ENCODE measurements at regions not wholly inside any gene's neighbourhood (a gene's known extent, or its start where the extent isn't known, plus 50 kb on each side); places are given as distances from the start of the nearest gene placed in this dataset.
"Not testable (repeated sequence)": the region's sequence is repeated elsewhere in the genome, so short reads cannot be mapped to it uniquely, and the experiment has no call there.

DNA sequence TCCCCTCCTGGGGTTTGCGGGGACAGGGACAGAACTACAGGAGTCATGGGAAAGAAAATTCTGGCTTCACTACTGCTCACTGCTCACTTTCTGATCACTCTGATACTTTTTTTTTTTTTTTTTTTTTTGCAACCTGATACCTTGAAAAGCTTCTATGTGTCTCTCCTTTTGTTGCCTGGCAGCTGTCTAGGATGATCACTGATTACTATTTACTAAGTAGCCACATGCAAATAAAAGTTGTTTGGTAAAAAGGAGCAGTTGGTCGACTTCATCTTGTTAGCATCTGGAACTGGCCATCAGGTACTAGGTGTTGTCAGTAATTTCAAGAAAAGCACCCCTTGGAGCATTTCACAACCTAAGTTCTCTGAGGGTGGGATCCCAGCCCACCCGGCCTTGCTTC is 74.9 kb upstream of the MTLN start:
- DNase-seq = not testable (repeated sequence)

DNA sequence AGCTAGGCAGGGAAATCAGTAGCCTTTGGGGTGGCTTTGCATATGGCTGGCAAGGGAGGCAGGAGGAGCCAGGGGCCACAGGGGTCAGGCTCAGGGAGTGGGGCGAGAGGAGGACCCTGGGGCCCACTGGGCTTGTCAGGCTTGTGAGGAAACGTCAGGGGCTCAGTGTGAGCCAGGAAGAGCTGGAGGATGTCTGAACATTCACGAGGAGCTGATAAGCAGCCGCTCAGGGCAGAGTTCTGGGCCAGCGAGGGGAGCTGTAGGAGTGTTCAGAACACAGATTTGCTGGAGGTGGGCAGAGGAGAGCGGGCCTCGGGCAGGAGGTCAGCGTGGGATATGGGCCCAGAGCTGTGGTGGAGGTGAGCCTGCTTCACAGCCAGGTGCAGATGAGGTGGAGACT is 72.7 kb upstream of the MTLN start:
- DNase-seq = not testable (repeated sequence)

DNA sequence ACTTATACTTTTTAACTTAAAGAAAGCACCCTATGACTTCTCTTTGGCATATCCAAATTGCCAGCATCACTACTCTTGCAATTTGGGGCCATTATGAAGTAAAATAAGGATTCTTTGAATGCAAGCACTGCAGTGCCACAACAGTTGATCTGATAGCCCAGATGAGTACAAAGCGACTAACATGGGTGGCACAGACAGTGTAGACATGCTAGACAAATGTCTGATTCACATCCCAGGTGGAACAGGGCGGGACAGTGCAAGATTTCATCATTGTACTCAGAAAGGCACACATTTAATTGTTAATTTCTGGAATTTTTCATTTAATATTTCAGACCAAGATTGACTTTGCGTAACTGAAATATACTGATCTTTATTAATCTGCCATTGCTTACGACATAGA is 68.5 kb upstream of the MTLN start:
- not testable (repeated sequence) for DNase-seq

DNA sequence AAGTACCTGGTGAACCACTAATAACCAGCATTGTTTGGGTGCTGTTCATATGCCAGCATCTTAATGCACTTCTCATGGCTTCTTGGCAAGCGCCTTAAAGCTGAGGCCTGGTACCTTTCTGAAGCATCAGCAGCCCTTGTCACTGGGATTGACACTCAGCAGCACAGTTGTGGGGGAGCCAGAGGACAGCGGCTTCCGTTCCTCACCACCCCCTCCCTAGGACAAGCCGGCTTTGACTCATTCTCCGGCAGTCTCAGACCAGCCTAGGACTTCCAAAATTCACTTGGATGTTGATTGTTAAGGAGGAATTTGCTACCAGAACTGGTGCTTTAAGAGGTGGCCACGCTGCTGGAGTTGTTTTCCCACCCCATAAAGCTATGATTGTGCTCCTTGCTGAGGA is 64.7 kb upstream of the MTLN start:
- DNase-seq = not testable (repeated sequence)

DNA sequence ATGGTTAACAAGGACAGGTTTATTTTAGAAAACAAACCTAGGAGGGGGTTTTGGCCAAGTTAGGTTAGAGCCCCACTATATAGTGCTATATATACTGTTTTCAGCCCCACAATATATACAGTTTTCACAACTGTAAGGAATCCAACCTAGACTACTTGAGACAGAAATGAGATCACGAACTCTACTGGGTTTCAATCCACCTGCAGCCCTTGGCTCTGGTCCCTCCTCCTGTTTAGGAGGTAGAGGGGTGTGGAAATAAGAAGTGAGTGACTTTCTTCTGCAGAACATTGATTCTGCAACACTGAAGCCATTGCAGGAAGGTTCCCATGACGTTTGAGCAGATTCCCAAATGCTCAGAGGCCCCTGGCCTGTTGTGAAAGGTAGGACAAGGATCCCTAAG is 63.7 kb upstream of the MTLN start:
- not testable (repeated sequence) for DNase-seq

DNA sequence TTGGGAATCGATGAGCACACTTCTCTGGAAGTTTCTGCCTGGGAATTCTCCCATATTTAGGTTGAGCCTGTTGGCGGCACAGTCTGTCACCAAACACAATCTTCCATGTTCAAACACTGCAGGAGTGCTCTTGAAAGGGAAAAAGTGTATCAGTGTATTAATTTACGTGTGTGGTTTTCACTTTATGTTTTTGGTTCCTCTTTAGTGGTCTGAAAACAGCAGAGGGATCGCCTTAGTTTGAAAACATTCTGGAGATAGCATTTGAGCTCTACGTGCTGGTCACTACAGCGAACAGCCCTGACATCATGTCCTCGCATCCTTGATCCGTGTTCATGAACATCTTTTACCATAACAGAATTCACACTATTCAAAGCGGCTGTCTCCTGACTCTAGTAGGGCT is 57.3 kb upstream of the MTLN start:
- not testable (repeated sequence) for DNase-seq

DNA sequence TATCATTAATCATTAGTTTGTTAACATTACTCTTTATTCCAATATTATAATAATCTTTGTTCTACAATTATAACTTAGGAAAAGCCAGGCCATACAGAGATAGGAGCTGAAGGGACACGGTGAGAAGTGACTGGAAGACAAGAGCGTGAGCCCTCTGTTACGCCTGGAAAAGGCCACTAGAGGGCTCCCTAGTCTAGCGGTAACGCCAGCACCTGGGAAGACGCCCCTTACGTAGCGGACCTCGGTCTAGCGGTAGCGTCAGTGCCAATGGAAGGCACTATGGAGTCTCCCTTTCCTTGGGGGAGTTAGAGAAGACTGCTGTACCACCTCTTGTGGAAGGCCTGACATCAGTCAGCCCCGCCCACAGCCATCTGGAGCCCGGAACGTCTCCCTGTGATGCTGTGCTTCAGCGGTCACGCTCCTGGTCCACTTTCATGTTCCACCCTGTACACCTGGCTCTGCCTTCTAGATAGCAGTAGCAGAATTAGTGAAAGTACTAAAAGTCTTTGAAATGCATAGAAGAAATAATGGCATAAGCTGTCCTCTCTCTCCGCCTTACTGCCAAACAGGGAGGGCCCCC is 55.6 kb upstream of the MTLN start:
- DNase-seq = not testable (repeated sequence)

DNA sequence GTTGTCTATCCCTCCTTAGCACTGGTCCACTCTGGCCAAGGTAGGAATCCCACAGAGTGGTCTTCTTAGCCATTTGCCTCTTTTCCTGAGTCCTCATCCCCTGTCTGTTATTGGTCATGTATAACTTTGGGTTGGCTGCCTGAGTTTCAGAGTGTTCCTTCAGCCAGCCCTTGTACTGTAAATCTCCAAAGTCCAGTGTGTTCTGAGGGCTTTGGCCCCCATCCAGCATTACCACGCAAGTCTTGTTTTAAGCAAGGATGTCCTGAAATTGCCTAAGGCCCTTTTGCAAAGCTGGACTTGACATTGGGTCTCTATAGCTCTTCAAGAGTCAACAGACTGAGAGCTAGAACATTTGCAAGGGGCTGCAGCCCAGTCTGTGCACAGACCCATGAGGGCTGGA is 52.5 kb upstream of the MTLN start:
- DNase-seq = not testable (repeated sequence)

DNA sequence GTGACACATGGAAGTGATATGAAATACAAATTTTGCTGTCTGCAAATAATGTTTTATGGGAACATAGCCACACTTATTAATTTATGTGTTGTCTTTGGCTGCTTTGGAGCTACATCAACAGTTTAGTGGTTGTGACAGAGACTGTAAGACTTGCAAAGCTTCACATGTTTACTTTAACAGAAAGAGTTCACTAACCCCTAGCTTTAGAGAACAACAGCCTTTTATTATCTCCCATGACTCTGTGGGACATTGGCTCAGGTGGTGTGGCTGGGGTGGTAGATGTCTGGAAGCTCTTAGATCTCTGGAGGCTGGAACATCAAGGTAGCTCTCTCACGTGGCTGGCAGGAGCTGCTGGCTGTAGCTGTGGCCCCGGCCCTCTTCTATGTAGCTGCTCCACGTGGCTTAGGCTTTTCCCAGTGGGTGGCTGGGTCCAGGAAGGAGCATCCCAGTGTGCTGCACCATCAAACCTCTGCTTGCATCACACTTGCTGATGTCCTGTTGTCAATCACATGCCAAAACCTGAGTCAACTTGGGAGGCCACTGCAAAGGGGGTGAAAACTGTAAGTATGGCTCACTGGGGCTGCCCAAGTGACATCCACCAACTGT is 51.8 kb upstream of the MTLN start:
- DNase-seq = not testable (repeated sequence)

DNA sequence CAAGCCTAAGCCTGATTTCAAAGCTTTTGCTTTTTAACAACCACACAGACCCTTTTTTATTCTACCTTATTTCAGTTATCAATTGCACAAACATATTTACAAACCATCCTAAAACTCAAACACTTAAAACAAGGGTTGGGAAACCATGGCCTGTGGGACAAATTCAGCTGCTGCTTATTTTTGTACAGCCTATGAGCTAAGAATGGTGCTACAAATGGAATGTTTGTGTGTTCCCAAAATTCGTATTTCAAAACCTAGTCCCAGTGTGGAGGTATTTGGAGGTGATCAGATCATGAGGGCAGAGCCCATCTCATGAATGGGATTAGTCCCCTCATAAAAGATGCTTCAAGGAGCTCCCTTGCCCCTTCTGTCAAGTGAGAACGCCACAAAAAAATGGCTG is 51.1 kb upstream of the MTLN start:
- DNase-seq = not testable (repeated sequence)
